ENCODE measurements at regions not wholly inside any gene's neighbourhood (a gene's known extent, or its start where the extent isn't known, plus 50 kb on each side); places are given as distances from the start of the nearest gene placed in this dataset.

DNA sequence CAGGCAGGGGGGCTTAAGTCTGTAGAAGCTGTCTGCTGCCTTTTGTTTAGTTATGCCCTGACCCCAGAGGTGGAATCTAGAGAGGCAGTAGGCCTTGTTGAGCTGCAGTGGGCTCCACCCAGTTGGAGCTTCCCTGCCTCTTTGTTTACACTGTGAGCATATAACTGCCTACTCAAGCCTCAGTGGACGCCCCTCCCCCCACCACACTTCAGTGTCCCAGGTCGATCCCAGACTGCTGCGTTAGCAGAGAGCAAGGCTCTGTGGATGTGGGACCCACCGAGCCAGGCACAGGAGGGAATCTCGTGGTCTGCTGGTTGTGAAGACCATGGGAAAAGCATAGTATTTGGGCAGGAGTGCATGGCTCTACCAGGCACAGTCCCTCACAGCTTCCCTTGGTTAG, 446.8 kb upstream of the RARB start (continued):
- TF ChIP-seq, protein P1, sequence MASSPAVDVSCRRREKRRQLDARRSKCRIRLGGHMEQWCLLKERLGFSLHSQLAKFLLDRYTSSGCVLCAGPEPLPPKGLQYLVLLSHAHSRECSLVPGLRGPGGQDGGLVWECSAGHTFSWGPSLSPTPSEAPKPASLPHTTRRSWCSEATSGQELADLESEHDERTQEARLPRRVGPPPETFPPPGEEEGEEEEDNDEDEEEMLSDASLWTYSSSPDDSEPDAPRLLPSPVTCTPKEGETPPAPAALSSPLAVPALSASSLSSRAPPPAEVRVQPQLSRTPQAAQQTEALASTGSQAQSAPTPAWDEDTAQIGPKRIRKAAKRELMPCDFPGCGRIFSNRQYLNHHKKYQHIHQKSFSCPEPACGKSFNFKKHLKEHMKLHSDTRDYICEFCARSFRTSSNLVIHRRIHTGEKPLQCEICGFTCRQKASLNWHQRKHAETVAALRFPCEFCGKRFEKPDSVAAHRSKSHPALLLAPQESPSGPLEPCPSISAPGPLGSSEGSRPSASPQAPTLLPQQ (tag by site-specific recombination; IDR thresholded peaks at IDR 0.05) = no peak
- TF ChIP-seq ZNF335 (tag by site-specific recombination; conservative IDR thresholded peaks at IDR 0.05) (no peak), ZNF768 (tag by site-specific recombination; IDR thresholded peaks at IDR 0.05) (no peak), PRDM1 (tag by site-specific recombination; IDR thresholded peaks at IDR 0.05) (no peak), KLF8 (tag by site-specific recombination; IDR thresholded peaks at IDR 0.05) (no peak), ZNF561 (tag by site-specific recombination; IDR thresholded peaks at IDR 0.05; ENCODE audit: borderline replicate concordance) (no peak), ZNF776 (tag by site-specific recombination; IDR thresholded peaks at IDR 0.05; ENCODE audit: borderline replicate concordance) (no peak), ZBTB8A (tag by site-specific recombination; IDR thresholded peaks at IDR 0.05) (no peak)
- TF ChIP-seq, protein P2, sequence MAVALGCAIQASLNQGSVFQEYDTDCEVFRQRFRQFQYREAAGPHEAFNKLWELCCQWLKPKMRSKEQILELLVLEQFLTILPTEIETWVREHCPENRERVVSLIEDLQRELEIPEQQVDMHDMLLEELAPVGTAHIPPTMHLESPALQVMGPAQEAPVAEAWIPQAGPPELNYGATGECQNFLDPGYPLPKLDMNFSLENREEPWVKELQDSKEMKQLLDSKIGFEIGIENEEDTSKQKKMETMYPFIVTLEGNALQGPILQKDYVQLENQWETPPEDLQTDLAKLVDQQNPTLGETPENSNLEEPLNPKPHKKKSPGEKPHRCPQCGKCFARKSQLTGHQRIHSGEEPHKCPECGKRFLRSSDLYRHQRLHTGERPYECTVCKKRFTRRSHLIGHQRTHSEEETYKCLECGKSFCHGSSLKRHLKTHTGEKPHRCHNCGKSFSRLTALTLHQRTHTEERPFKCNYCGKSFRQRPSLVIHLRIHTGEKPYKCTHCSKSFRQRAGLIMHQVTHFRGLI (tag by site-specific recombination; IDR thresholded peaks at IDR 0.05) = no peak
- TF ChIP-seq, protein P3, sequence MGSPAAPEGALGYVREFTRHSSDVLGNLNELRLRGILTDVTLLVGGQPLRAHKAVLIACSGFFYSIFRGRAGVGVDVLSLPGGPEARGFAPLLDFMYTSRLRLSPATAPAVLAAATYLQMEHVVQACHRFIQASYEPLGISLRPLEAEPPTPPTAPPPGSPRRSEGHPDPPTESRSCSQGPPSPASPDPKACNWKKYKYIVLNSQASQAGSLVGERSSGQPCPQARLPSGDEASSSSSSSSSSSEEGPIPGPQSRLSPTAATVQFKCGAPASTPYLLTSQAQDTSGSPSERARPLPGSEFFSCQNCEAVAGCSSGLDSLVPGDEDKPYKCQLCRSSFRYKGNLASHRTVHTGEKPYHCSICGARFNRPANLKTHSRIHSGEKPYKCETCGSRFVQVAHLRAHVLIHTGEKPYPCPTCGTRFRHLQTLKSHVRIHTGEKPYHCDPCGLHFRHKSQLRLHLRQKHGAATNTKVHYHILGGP (tag by site-specific recombination; IDR thresholded peaks at IDR 0.05) = no peak
- TF ChIP-seq, protein P4, sequence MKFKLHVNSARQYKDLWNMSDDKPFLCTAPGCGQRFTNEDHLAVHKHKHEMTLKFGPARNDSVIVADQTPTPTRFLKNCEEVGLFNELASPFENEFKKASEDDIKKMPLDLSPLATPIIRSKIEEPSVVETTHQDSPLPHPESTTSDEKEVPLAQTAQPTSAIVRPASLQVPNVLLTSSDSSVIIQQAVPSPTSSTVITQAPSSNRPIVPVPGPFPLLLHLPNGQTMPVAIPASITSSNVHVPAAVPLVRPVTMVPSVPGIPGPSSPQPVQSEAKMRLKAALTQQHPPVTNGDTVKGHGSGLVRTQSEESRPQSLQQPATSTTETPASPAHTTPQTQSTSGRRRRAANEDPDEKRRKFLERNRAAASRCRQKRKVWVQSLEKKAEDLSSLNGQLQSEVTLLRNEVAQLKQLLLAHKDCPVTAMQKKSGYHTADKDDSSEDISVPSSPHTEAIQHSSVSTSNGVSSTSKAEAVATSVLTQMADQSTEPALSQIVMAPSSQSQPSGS (tag by site-specific recombination; IDR thresholded peaks at IDR 0.05; ENCODE audit: low read depth) = no peak

DNA sequence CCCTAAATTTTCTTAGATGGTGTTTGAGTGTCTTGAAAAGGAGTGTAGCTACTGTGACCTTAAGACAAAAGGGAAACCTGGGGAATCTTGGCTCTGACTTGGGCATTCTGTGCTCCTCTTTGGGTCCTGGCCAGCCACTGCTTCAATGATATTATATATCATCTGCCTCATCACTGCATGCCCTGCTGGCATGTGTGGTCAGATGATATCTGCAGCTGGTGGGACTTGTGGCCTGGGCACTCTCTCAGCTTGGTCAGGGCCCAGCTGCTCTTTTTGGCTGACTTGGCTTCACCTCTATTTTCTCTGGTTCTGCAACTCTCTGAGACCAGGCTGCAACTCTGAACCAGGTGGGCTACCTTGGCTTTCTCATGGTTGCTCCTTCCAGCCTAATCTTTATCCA, 446.1 kb upstream of the RARB start:
- H3K36me3 ChIP-seq (ENCODE audit: control insufficient read depth in 2 of 2, insufficient read depth in 1 of 2, low read length in 2 of 2) = no peaks in the 10 kb centered on the region
- H3K27ac ChIP-seq (ENCODE audit: extremely low read depth, low read depth, low read length) = no peak overlapping the region
- H3K4me1 ChIP-seq (ENCODE audit: control insufficient read depth, insufficient read depth, low read length) = no peaks in the 10 kb centered on the region
- ChIA-PET CTCF (no interaction called here), POLR2A (no interaction called here)
- no peak overlapping the region for H3K4me3 ChIP-seq (ENCODE audit: low read depth, low read length)
- no peaks in the 10 kb centered on the region for H3K9me3 ChIP-seq (ENCODE audit: control insufficient read depth, insufficient read depth, low read depth, low read length)
- TF ChIP-seq, protein P5, sequence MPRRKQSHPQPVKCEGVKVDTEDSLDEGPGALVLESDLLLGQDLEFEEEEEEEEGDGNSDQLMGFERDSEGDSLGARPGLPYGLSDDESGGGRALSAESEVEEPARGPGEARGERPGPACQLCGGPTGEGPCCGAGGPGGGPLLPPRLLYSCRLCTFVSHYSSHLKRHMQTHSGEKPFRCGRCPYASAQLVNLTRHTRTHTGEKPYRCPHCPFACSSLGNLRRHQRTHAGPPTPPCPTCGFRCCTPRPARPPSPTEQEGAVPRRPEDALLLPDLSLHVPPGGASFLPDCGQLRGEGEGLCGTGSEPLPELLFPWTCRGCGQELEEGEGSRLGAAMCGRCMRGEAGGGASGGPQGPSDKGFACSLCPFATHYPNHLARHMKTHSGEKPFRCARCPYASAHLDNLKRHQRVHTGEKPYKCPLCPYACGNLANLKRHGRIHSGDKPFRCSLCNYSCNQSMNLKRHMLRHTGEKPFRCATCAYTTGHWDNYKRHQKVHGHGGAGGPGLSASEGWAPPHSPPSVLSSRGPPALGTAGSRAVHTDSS (tag by site-specific recombination; IDR thresholded peaks at IDR 0.05) = no peak
- TF ChIP-seq, protein P6, sequence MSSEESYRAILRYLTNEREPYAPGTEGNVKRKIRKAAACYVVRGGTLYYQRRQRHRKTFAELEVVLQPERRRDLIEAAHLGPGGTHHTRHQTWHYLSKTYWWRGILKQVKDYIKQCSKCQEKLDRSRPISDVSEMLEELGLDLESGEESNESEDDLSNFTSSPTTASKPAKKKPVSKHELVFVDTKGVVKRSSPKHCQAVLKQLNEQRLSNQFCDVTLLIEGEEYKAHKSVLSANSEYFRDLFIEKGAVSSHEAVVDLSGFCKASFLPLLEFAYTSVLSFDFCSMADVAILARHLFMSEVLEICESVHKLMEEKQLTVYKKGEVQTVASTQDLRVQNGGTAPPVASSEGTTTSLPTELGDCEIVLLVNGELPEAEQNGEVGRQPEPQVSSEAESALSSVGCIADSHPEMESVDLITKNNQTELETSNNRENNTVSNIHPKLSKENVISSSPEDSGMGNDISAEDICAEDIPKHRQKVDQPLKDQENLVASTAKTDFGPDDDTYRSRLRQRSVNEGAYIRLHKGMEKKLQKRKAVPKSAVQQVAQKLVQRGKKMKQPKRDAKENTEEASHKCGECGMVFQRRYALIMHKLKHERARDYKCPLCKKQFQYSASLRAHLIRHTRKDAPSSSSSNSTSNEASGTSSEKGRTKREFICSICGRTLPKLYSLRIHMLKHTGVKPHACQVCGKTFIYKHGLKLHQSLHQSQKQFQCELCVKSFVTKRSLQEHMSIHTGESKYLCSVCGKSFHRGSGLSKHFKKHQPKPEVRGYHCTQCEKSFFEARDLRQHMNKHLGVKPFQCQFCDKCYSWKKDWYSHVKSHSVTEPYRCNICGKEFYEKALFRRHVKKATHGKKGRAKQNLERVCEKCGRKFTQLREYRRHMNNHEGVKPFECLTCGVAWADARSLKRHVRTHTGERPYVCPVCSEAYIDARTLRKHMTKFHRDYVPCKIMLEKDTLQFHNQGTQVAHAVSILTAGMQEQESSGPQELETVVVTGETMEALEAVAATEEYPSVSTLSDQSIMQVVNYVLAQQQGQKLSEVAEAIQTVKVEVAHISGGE (tag by site-specific recombination; conservative IDR thresholded peaks at IDR 0.05; ENCODE audit: low read depth) = no peak
- TF ChIP-seq ZNF521 (tag by site-specific recombination; IDR thresholded peaks at IDR 0.05) = no peak
- TF ChIP-seq ZNF138 (tag by site-specific recombination; IDR thresholded peaks at IDR 0.05; ENCODE audit: borderline replicate concordance) = no peak
- TF ChIP-seq SETDB1 (IDR thresholded peaks at IDR 0.05; ENCODE audit: insufficient read length, low read length) = no peak
- no peak for TF ChIP-seq HOXA7 (CRISPR knock-in tag; IDR thresholded peaks at IDR 0.05; ENCODE audit: borderline replicate concordance)
- TF ChIP-seq ZNF133 (tag by site-specific recombination; IDR thresholded peaks at IDR 0.05) = no peak
- TF ChIP-seq, protein P7, sequence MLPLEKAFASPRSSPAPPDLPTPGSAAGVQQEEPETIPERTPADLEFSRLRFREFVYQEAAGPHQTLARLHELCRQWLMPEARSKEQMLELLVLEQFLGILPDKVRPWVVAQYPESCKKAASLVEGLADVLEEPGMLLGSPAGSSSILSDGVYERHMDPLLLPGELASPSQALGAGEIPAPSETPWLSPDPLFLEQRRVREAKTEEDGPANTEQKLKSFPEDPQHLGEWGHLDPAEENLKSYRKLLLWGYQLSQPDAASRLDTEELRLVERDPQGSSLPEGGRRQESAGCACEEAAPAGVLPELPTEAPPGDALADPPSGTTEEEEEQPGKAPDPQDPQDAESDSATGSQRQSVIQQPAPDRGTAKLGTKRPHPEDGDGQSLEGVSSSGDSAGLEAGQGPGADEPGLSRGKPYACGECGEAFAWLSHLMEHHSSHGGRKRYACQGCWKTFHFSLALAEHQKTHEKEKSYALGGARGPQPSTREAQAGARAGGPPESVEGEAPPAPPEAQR (tag by site-specific recombination; IDR thresholded peaks at IDR 0.05) = no peak
- TF ChIP-seq SALL2 (tag by site-specific recombination; IDR thresholded peaks at IDR 0.05; ENCODE audit: borderline replicate concordance) = no peak
- no peak for TF ChIP-seq ZNF112 (tag by site-specific recombination; IDR thresholded peaks at IDR 0.05)
- TF ChIP-seq HOXC10 (CRISPR knock-in tag; IDR thresholded peaks at IDR 0.05) = no peak
- TF ChIP-seq ZNF366 (tag by site-specific recombination; conservative IDR thresholded peaks at IDR 0.05) = no peak
- no peak for TF ChIP-seq ZNF174 (tag by site-specific recombination; IDR thresholded peaks at IDR 0.05)
- no peak for TF ChIP-seq ZNF394 (tag by site-specific recombination; IDR thresholded peaks at IDR 0.05; ENCODE audit: borderline replicate concordance)
- no peak for TF ChIP-seq ZNF785 (tag by site-specific recombination; IDR thresholded peaks at IDR 0.05)

All from HEK293 (cell line).